Spinal cord (tissue), 9 donors: ENCODE measurements at regions not wholly inside any gene's neighbourhood (a gene's known extent, or its start where the extent isn't known, plus 50 kb on each side); places are given as distances from the start of the nearest gene placed in this dataset.

ENCODE experiments used
- DNase-seq, 6 donors: peaks; one replicate each; pipeline versions ENCODE4 v3.0.0 to v3.0.0-alpha.2; 2013 to 2015; ENCODE audit warnings: low spot score in 6 of 6, low read depth in 4 of 6
- H3K27ac ChIP-seq: one replicate; pipeline ENCODE4 v1.5.1; 2013; ENCODE audit warnings: low read depth, low read length, control low read depth
- H3K27me3 ChIP-seq: one replicate; pipeline ENCODE4 v1.6.1; 2013; ENCODE audit warnings: low read length; ENCODE audit not compliant: control insufficient read depth, insufficient read depth
- H3K36me3 ChIP-seq: one replicate; pipeline ENCODE4 v1.6.1; 2013; ENCODE audit warnings: low read length; ENCODE audit not compliant: control insufficient read depth, insufficient read depth
- H3K4me1 ChIP-seq: one replicate; pipeline ENCODE4 v1.6.1; 2013; ENCODE audit warnings: low read length; ENCODE audit not compliant: control insufficient read depth, insufficient read depth
- H3K4me3 ChIP-seq: one replicate; pipeline ENCODE4 v1.5.1; 2013; ENCODE audit warnings: low read depth, low read length, control low read depth
- H3K9me3 ChIP-seq: one replicate; pipeline ENCODE4 v1.6.1; 2013; ENCODE audit warnings: low read length; ENCODE audit not compliant: control insufficient read depth, insufficient read depth
- WGBS: methylation state at CpG from one replicate; pipeline ENCODE4 v1.1.5; 2013; ENCODE audit warnings: missing lambda C conversion rate; ENCODE audit not compliant: insufficient coverage; 5-methylcytosine and 5-hydroxymethylcytosine counted together
- donor health status: healthy.

- no peak for DNase-seq
- H3K4me1 ChIP-seq: no peaks in the 10 kb centered on the region
- H3K9me3 ChIP-seq: no peaks in the 10 kb centered on the region
- H3K36me3 ChIP-seq: no peaks in the 10 kb centered on the region
- no peak overlapping the region for H3K27ac ChIP-seq
- H3K4me3 ChIP-seq: no peak overlapping the region
- H3K27me3 ChIP-seq: no peaks in the 10 kb centered on the region
These were observed 81.2 kb upstream of the MIER3 start for GRCh38 chr5:57033103-57033502.

DNA sequence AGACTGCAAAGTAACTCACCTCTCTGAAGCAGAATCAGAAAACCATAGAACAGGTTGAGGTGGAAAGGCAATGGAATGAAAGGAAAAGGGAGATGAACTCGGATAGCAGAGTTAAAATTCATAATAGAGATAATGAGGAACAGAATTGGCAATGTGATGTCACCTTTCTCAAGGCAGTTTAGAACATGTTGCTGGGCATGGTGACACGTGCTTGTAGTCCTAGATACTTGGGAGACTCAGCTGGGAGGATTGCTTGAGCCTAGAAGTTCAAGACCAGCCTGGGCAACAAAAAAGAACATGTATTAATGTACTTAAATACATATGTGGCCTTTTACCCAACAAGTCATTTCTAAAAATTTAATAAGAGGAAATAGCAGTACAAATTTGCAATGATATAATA, 81.6 kb upstream of the MIER3 start:
- H3K9me3 ChIP-seq: no peaks in the 10 kb centered on the region
- H3K27ac ChIP-seq: no peak overlapping the region
- H3K36me3 ChIP-seq: no peaks in the 10 kb centered on the region
- no peaks in the 10 kb centered on the region for H3K27me3 ChIP-seq
- no peaks in the 10 kb centered on the region for H3K4me1 ChIP-seq
- H3K4me3 ChIP-seq: no peak overlapping the region
- 100% methylated on average over 1 of the region's 2 CpGs for WGBS
- no peak for DNase-seq

DNA sequence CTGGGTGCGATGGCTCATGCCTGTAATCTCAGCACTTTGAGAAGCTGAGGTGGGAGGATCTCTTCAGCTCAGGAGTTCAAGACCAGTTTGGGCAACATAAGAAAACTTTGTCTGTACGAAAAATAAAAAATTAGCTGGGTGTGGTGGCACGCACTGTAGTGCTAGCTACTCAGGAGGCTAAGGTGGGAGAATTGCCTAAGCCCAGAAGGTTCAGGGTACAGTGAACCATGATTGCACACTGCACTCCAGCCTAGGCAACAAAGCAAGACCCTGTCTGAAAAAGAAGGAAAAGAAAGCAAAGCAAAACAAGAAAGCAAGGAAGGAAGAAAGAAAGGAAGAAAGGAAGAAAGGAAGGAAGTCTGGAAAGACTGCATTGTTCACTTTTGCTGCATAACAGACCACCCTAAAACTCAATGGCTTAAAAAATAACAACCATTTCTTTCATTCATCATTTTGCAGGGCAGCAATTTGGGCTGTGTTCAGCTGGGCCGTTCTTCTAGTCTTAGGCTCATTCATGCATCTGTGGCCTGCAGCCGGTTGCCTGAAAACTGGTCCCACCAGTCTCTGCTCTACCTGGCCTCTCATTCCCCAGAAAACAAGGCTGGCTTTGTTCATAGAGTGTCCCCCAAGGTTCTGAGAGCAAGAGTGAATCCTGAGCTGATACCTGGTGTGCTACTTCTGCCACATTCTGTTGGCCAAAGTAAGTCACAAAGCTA, 82.4 kb upstream of the MIER3 start:
- Histone ChIP-seq H3K27me3 (no peaks in the 10 kb centered on the region), H3K4me3 (no peak overlapping the region), H3K9me3 (no peaks in the 10 kb centered on the region), H3K27ac (no peak overlapping the region), H3K36me3 (no peaks in the 10 kb centered on the region), H3K4me1 (no peaks in the 10 kb centered on the region)
- 85% methylated on average over 5 of the region's 5 CpGs for WGBS
- no peak for DNase-seq

DNA sequence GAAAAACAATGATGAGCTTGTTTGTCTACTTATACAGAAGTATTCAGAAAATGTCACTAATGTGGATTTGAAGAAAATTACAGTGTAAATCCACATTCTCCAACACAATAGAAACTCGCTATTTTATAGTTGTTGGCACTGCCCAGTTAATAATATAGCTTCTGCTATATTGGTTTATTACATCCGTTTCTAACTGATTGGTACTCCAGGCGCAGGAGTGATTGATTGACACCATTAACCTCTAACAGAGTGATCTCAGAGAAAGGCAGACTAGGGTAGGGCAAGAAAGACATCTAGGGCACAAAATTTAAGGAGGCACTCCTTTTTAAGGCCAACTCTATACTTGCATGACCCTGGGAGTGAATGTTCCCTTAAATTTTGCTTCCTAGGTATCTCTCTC, 84.0 kb upstream of the MIER3 start:
- DNase-seq: no peak
- no peaks in the 10 kb centered on the region for H3K27me3 ChIP-seq
- WGBS: no CpG with 5 or more reads among the region's 3 CpGs
- H3K27ac ChIP-seq: no peak overlapping the region
- no peak overlapping the region for H3K4me3 ChIP-seq
- H3K9me3 ChIP-seq: no peaks in the 10 kb centered on the region
- no peaks in the 10 kb centered on the region for H3K36me3 ChIP-seq
- no peaks in the 10 kb centered on the region for H3K4me1 ChIP-seq

- WGBS: 90% methylated on average over 3 of the region's 3 CpGs
- Histone ChIP-seq H3K27me3 (no peaks in the 10 kb centered on the region), H3K4me1 (no peaks in the 10 kb centered on the region), H3K4me3 (no peak overlapping the region), H3K36me3 (no peaks in the 10 kb centered on the region), H3K9me3 (no peaks in the 10 kb centered on the region), H3K27ac (no peak overlapping the region)
- DNase-seq: no peak
These were observed 84.8 kb upstream of the MIER3 start for GRCh38 chr5:57036761-57037160.

DNA sequence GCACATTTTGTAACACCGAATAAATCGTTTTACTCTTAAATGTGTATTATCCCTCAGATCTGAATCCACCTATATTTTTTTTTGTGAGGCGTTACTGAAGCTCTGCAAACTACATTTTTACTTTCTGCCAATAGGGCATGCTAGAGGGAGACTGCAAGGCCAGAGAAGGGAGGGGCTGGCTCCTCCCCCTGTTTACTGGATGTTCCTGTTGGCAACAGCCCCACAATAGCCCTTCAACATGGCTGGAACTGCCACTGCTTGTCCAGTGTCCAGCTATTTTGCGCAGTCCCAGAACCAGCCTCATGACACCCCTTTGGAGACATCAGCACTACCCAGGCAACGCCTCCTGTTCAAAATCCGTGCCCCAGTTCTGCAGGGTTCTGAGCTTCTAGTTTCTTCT, 85.4 kb upstream of the MIER3 start:
- H3K9me3 ChIP-seq: no peaks in the 10 kb centered on the region
- WGBS: 87% methylated on average over 3 of the region's 6 CpGs
- H3K36me3 ChIP-seq: no peaks in the 10 kb centered on the region
- no peak overlapping the region for H3K27ac ChIP-seq
- DNase-seq: no peak
- no peak overlapping the region for H3K4me3 ChIP-seq
- no peaks in the 10 kb centered on the region for H3K4me1 ChIP-seq
- no peaks in the 10 kb centered on the region for H3K27me3 ChIP-seq

- Histone ChIP-seq H3K4me3 (no peak overlapping the region), H3K4me1 (no peaks in the 10 kb centered on the region), H3K27ac (no peak overlapping the region), H3K9me3 (no peaks in the 10 kb centered on the region), H3K27me3 (no peaks in the 10 kb centered on the region), H3K36me3 (no peaks in the 10 kb centered on the region)
- WGBS: no CpG with 5 or more reads among the region's 1 CpG
- no peak for DNase-seq
These were observed 89.6 kb upstream of the MIER3 start for GRCh38 chr5:57041570-57041969.

- Histone ChIP-seq H3K9me3 (no peaks in the 10 kb centered on the region), H3K4me3 (no peak overlapping the region), H3K27ac (no peak overlapping the region), H3K27me3 (no peaks in the 10 kb centered on the region), H3K4me1 (no peaks in the 10 kb centered on the region), H3K36me3 (no peaks in the 10 kb centered on the region)
- no peak for DNase-seq
- WGBS: 80% methylated on average over 3 of the region's 3 CpGs
These were observed 90.6 kb upstream of the MIER3 start for GRCh38 chr5:57042524-57042931.

- Histone ChIP-seq H3K4me1 (no peaks in the 10 kb centered on the region), H3K9me3 (no peaks in the 10 kb centered on the region), H3K36me3 (no peaks in the 10 kb centered on the region), H3K27ac (no peak overlapping the region), H3K27me3 (no peaks in the 10 kb centered on the region), H3K4me3 (no peak overlapping the region)
- DNase-seq: no peak
These were observed 102.2 kb upstream of the MIER3 start for GRCh38 chr5:57054135-57054534.

DNA sequence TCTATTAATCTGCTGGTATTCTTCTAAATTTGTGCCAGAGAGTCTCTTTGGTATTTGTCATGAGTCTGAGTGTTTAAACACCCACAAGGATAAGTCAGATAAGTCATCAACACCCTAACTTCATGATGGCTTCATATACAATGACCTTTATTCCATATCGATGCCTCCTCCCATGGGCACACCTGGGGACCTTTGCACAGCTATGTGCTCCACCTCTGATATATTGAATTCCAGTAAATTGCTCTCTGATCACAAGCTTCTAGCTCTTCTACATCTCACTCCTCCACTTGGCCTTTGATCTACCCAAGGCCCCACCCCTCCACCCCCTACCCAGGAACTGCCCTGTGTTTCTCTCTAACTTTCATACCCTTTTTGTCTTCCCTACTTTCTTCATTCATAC, 102.7 kb upstream of the MIER3 start:
- Histone ChIP-seq H3K27me3 (no peaks in the 10 kb centered on the region), H3K4me3 (no peak overlapping the region)
- WGBS: 94% methylated on average over 1 of the region's 1 CpG

More for the DNA sequence above, 102.7 kb upstream of the MIER3 start:
- DNase-seq: no peak
- H3K36me3 ChIP-seq: no peaks in the 10 kb centered on the region
- no peak overlapping the region for H3K27ac ChIP-seq
- no peaks in the 10 kb centered on the region for H3K4me1 ChIP-seq
- H3K9me3 ChIP-seq: no peaks in the 10 kb centered on the region
